Ascending aorta (tissue), 2 donors: ENCODE measurements at regions not wholly inside any gene's neighbourhood (a gene's known extent, or its start where the extent isn't known, plus 50 kb on each side); places are given as distances from the start of the nearest gene placed in this dataset.
A peak's percentile ranks its signal among the peaks of the same experiment; 100 is the strongest.
"Not testable (repeated sequence)": the region's sequence is repeated elsewhere in the genome, so short reads cannot be mapped to it uniquely, and the experiment has no call there.

Experiments
- DNase-seq, 2 donors: peaks; one replicate each; pipeline ENCODE4 v3.0.0-alpha.2; 2019; ENCODE audit warnings: low spot score in 2 of 2
- H3K27ac ChIP-seq, 2 donors: fragments of 200-600 bp; sonication (generic); one replicate each; pipeline ENCODE4 v1.5.1; 2016 to 2017; ENCODE audit warnings: mild to moderate bottlenecking in 1 of 2
- H3K27me3 ChIP-seq: fragments of 200-600 bp; sonication (generic); one replicate; pipeline ENCODE4 v1.5.1; 2017
- H3K36me3 ChIP-seq, 2 donors: fragments of 200-600 bp; sonication (generic); one replicate each; pipeline ENCODE4 v1.5.1; 2016
- H3K4me1 ChIP-seq, 2 donors: fragments of 200-600 bp; sonication (generic); one replicate each; pipeline ENCODE4 v1.5.1; 2016 to 2017; ENCODE audit warnings: mild to moderate bottlenecking in 1 of 2
- H3K4me3 ChIP-seq, 2 donors: fragments of 200-600 bp; sonication (generic); one replicate each; pipeline ENCODE4 v1.5.1; 2016 to 2017; ENCODE audit warnings: mild to moderate bottlenecking in 1 of 2
- H3K9me3 ChIP-seq, 2 donors: fragments of 200-600 bp; sonication (generic); one replicate each; pipeline ENCODE4 v1.5.1; 2016
- CTCF ChIP-seq, 3 experiments: fragments of 200-600 bp in 2 of 3; fragments of 450-650 bp in 1 of 3; sonication (generic) in 2 of 3; IDR thresholded peaks; one replicate each; pipeline ENCODE4 v1.5.1; 2016 to 2019; ENCODE audit warnings: antibody characterized with exemption in 3 of 3, mild to moderate bottlenecking in 1 of 3, moderate library complexity in 1 of 3
- intact Hi-C: fragments of 100-400 bp; cut with DNase I; formaldehyde crosslinking; loops from one replicate; pipeline ENCODE4 v1.15.1; 2023

GRCh38 chr4:79598801-79599200 lies 190.8 kb upstream of the GK2 start:
- H3K4me3 ChIP-seq: no peak overlapping the region
- DNase-seq: peak in 1 of 2 donors; percentile 63
- H3K9me3 ChIP-seq: no peaks in the 10 kb centered on the region

GRCh38 chr4:79598214-79598613 lies 190.2 kb upstream of the GK2 start:
- H3K9me3 ChIP-seq: no peaks in the 10 kb centered on the region
- no peak for DNase-seq
- no peaks in the 10 kb centered on the region for H3K36me3 ChIP-seq
- intact Hi-C loops: no loop called here
- peaks cover 0 to 18% of the 10 kb centered on the region in 2 donors for H3K4me1 ChIP-seq
- no peak overlapping the region for H3K4me3 ChIP-seq
- H3K27ac ChIP-seq: peak overlapping the region; percentile 66 to 70
- TF ChIP-seq CTCF (IDR thresholded peaks at IDR 0.05): no peak
- no peaks in the 10 kb centered on the region for H3K27me3 ChIP-seq

More at GRCh38 chr4:79598801-79599200, 190.8 kb upstream of the GK2 start:
- Histone ChIP-seq H3K4me1 (peaks cover 0 to 18% of the 10 kb centered on the region in 2 donors), H3K27ac (peak overlapping the region; percentile 66 to 70), H3K36me3 (no peaks in the 10 kb centered on the region), H3K27me3 (no peaks in the 10 kb centered on the region)
- intact Hi-C loops: no loop called here
- TF ChIP-seq CTCF (IDR thresholded peaks at IDR 0.05): no peak

- H3K9me3 ChIP-seq: no peaks in the 10 kb centered on the region
- H3K27ac ChIP-seq: peak overlapping the region in 1 of 2 donors; percentile 66
- no peak overlapping the region for H3K4me3 ChIP-seq
- no peak for DNase-seq
- no peaks in the 10 kb centered on the region for H3K36me3 ChIP-seq
- intact Hi-C loops: no loop called here
- H3K4me1 ChIP-seq: peaks cover 0 to 18% of the 10 kb centered on the region in 2 donors
- no peak for TF ChIP-seq CTCF (IDR thresholded peaks at IDR 0.05)
- H3K27me3 ChIP-seq: no peaks in the 10 kb centered on the region
These were observed 189.2 kb upstream of the GK2 start for GRCh38 chr4:79597266-79597665.

GRCh38 chr4:79592218-79592617 lies 184.2 kb upstream of the GK2 start:
- H3K36me3 ChIP-seq, H3K27me3 ChIP-seq, DNase-seq, H3K9me3 ChIP-seq, intact Hi-C loops, H3K4me1 ChIP-seq, H3K27ac ChIP-seq, H3K4me3 ChIP-seq: not testable (repeated sequence)

GRCh38 chr4:79588679-79589078 lies 180.7 kb upstream of the GK2 start:
- Histone ChIP-seq H3K36me3 (no peaks in the 10 kb centered on the region), H3K4me3 (no peak overlapping the region), H3K27me3 (no peaks in the 10 kb centered on the region), H3K9me3 (no peaks in the 10 kb centered on the region), H3K27ac (no peak overlapping the region), H3K4me1 (peaks cover 0 to 7% of the 10 kb centered on the region in 2 donors)
- intact Hi-C loops: loop anchor here (10.0 kb wide), 1 partner anchor 634 kb away; no protein-coding TSS in a partner anchor
- no peak for DNase-seq
- no peak for TF ChIP-seq CTCF (IDR thresholded peaks at IDR 0.05)

GRCh38 chr4:79587207-79587606 lies 179.2 kb upstream of the GK2 start:
- H3K9me3 ChIP-seq, H3K4me1 ChIP-seq, DNase-seq, H3K4me3 ChIP-seq, H3K36me3 ChIP-seq, H3K27me3 ChIP-seq, H3K27ac ChIP-seq: not testable (repeated sequence)
- intact Hi-C loops: loop anchor here (10.0 kb wide), 1 partner anchor 632 kb away; no protein-coding TSS in a partner anchor

GRCh38 chr4:79585834-79586233 lies 177.8 kb upstream of the GK2 start:
- DNase-seq: no peak
- no peaks in the 10 kb centered on the region for H3K27me3 ChIP-seq
- H3K36me3 ChIP-seq: no peaks in the 10 kb centered on the region
- H3K9me3 ChIP-seq: no peaks in the 10 kb centered on the region
- H3K4me3 ChIP-seq: no peak overlapping the region
- peak overlapping the region; percentile 47 to 68 for H3K27ac ChIP-seq
- intact Hi-C loops: loop anchor here (10.0 kb wide), 1 partner anchor 631 kb away; no protein-coding TSS in a partner anchor
- no peak for TF ChIP-seq CTCF (IDR thresholded peaks at IDR 0.05)
- H3K4me1 ChIP-seq: peaks cover 0 to 5% of the 10 kb centered on the region in 2 donors
